ENCODE measurements at regions not wholly inside any gene's neighbourhood (a gene's known extent, or its start where the extent isn't known, plus 50 kb on each side); places are given as distances from the start of the nearest gene placed in this dataset.

DNA sequence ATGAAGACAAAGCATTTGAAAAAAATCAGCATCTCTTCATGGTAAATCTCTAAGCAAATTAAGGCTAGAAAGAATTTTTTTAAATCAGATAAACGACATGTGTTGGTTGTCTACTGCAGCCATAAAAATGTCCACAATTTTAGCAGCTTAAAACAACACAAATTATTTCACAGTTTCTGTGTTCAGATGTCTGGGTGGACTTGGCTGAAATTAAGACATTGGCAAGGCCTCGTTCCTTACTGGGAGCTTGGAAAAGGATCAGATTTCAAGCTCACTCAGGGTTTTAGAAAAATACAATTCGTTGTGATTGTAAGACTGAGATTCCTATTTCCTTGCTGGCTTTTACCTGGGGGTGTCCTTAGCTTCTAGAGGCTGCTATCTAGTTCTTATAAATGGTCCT is 1470.6 kb downstream of the PCDH19 start:
- TF ChIP-seq, protein P1, sequence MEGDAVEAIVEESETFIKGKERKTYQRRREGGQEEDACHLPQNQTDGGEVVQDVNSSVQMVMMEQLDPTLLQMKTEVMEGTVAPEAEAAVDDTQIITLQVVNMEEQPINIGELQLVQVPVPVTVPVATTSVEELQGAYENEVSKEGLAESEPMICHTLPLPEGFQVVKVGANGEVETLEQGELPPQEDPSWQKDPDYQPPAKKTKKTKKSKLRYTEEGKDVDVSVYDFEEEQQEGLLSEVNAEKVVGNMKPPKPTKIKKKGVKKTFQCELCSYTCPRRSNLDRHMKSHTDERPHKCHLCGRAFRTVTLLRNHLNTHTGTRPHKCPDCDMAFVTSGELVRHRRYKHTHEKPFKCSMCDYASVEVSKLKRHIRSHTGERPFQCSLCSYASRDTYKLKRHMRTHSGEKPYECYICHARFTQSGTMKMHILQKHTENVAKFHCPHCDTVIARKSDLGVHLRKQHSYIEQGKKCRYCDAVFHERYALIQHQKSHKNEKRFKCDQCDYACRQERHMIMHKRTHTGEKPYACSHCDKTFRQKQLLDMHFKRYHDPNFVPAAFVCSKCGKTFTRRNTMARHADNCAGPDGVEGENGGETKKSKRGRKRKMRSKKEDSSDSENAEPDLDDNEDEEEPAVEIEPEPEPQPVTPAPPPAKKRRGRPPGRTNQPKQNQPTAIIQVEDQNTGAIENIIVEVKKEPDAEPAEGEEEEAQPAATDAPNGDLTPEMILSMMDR (IDR thresholded peaks at IDR 0.05; ENCODE audit: control extremely low read depth in 1 of 3, insufficient read depth in 1 of 3, low read depth in 1 of 3, low read length in 3 of 3) = no peak
- no peak for TF ChIP-seq POLR2A (IDR thresholded peaks at IDR 0.05; ENCODE audit: control extremely low read depth in 1 of 2, low read depth in 2 of 2, low read length in 2 of 2)
- no peak for TF ChIP-seq PHF8 (conservative IDR thresholded peaks at IDR 0.05; ENCODE audit: low read depth, low read length)
- no peak for TF ChIP-seq YY1 (IDR thresholded peaks at IDR 0.05; ENCODE audit: low read depth, low read length)
- TF ChIP-seq EZH2 (IDR thresholded peaks at IDR 0.05; ENCODE audit: low read depth, low read length, severe bottlenecking) = no peak
- TF ChIP-seq MAFK (IDR thresholded peaks at IDR 0.05; ENCODE audit: low read depth, low read length) = no peak
- no peak for TF ChIP-seq EP300 (IDR thresholded peaks at IDR 0.05; ENCODE audit: borderline replicate concordance in 1 of 2, low read depth in 2 of 2, low read length in 2 of 2)
- TF ChIP-seq, protein P2, sequence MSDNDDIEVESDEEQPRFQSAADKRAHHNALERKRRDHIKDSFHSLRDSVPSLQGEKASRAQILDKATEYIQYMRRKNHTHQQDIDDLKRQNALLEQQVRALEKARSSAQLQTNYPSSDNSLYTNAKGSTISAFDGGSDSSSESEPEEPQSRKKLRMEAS (IDR thresholded peaks at IDR 0.05) = no peak
- no peak for TF ChIP-seq ZNF274 (IDR thresholded peaks at IDR 0.05; ENCODE audit: borderline replicate concordance, extremely low read depth, low read length)
- TF ChIP-seq RAD21 (IDR thresholded peaks at IDR 0.05 in 1 of 2, conservative IDR thresholded peaks at IDR 0.05 in 1 of 2; ENCODE audit: low read depth in 2 of 2, low read length in 2 of 2) = no peak
- TF ChIP-seq, protein P3, sequence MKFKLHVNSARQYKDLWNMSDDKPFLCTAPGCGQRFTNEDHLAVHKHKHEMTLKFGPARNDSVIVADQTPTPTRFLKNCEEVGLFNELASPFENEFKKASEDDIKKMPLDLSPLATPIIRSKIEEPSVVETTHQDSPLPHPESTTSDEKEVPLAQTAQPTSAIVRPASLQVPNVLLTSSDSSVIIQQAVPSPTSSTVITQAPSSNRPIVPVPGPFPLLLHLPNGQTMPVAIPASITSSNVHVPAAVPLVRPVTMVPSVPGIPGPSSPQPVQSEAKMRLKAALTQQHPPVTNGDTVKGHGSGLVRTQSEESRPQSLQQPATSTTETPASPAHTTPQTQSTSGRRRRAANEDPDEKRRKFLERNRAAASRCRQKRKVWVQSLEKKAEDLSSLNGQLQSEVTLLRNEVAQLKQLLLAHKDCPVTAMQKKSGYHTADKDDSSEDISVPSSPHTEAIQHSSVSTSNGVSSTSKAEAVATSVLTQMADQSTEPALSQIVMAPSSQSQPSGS (IDR thresholded peaks at IDR 0.05; ENCODE audit: low read length) = no peak
- TF ChIP-seq TAF1 (IDR thresholded peaks at IDR 0.05; ENCODE audit: low read depth, low read length) = no peak
- TF ChIP-seq SP2 (IDR thresholded peaks at IDR 0.05; ENCODE audit: low read length) = no peak
- no peak for TF ChIP-seq BRCA1 (IDR thresholded peaks at IDR 0.05; ENCODE audit: low read depth, low read length)

Measured in H1 (cell line).